AG10803 (cell line): ENCODE measurements at regions not wholly inside any gene's neighbourhood (a gene's known extent, or its start where the extent isn't known, plus 50 kb on each side); places are given as distances from the start of the nearest gene placed in this dataset.

ENCODE experiments used
- DNase-seq: peaks from one replicate; pipeline ENCODE4 v3.0.0; 2010; ENCODE audit warnings: low read depth
- H3K4me3 ChIP-seq: 2 replicates; pipeline ENCODE4 v1.5.1; 2011; ENCODE audit warnings: mild to moderate bottlenecking, low read length, control low read depth
- CTCF ChIP-seq: conservative IDR thresholded peaks from 2 replicates; pipeline ENCODE4 v1.5.1; 2011; ENCODE audit warnings: mild to moderate bottlenecking, low read length, control low read depth, inconsistent platforms

DNA sequence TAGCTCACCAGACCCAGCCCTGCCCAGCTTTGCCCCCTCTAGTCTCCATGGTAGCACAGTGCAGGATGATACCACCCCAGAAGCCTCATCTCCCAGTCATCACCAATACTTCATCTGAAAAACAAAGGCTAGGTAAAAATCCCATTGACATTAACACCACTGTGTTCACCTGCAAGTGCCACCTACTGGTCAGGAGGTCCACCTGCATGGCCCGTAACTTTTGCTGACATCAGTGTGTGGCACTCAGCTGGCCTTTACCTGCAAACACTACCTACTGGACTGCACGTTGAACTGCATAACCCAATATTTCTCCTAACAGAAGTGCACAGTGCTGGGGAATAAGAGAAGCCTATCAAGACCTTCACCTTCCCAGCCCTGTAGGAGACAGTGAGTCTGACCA, 234.7 kb upstream of the ADGRB3 start:
- DNase-seq, result no peak
- no peak overlapping the region for H3K4me3 ChIP-seq
- TF ChIP-seq CTCF, result no peak

- no peak for TF ChIP-seq CTCF
- DNase-seq, result no peak
Observed at GRCh38 chr6:68391953-68392352, 243.1 kb upstream of the ADGRB3 start.

GRCh38 chr6:68372991-68373390, 262.1 kb upstream of the ADGRB3 start:
- no peak overlapping the region for H3K4me3 ChIP-seq
- TF ChIP-seq CTCF, result no peak
- no peak for DNase-seq

More at GRCh38 chr6:68391953-68392352, 243.1 kb upstream of the ADGRB3 start:
- no peak overlapping the region for H3K4me3 ChIP-seq

DNA sequence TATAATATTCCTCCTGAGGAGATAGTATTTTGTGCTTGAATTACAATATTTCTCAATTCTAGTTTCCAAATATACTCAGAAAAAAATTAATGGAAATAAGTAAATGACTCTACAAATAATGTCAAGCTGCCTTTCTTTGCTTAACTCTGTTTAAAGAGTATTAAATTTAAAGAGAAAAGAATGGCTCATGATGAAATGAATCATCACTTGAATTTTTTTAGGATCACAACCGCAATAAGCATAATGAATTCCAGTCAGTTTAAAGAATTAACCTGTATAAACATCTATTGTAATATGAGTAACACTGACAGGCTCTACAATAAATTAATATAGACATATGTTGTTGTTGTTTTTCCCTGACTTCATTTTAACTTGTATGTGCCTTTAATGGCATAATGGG, 266.2 kb upstream of the ADGRB3 start:
- no peak overlapping the region for H3K4me3 ChIP-seq
- TF ChIP-seq CTCF, result no peak
- no peak for DNase-seq

GRCh38 chr6:68364271-68364805, 270.7 kb upstream of the ADGRB3 start:
- no peak for DNase-seq
- no peak for TF ChIP-seq CTCF
- H3K4me3 ChIP-seq, result no peak overlapping the region

DNA sequence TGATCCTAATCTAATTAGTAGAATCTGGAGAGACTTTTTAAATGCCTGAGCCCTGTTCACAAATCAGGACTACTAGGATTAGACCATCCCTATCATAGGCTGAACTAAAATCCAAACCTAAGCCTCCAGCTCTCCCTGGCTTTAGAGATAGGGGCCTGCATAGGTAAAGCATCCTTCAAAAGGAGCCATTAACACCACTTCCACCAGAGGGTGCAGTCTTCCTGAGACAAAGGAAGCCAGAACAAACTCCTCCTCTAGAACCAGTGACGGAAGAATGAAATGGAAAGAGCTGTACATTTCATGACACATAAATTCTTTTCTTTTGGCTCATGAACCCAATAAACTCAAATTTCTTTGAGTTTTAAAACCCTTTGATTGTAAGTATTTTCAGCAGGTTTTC, 291.2 kb upstream of the ADGRB3 start:
- no peak overlapping the region for H3K4me3 ChIP-seq
- TF ChIP-seq CTCF, result no peak
- DNase-seq, result no peak

DNA sequence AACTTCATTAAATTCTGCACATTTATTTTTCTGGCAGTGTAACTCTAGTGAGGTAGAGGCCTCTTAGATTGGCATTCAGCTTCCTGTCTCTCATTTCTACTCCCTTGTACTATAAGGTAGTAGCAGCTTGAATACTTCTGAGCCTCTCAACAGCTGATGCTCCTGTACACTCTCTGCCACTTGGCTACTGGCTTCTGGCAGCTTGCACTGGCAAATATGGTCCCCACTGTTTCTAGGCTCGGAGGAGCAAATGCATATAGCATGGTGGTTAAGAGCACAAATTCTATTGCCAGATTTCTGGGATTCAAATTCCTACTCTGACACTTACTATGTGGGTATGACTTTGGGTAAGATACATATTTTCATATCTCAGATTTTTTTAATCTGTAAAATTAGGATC, 292.8 kb upstream of the ADGRB3 start:
- no peak for TF ChIP-seq CTCF
- DNase-seq, result no peak
- H3K4me3 ChIP-seq, result no peak overlapping the region
